ENCODE measurements at regions not wholly inside any gene's neighbourhood (a gene's known extent, or its start where the extent isn't known, plus 50 kb on each side); places are given as distances from the start of the nearest gene placed in this dataset.

DNA sequence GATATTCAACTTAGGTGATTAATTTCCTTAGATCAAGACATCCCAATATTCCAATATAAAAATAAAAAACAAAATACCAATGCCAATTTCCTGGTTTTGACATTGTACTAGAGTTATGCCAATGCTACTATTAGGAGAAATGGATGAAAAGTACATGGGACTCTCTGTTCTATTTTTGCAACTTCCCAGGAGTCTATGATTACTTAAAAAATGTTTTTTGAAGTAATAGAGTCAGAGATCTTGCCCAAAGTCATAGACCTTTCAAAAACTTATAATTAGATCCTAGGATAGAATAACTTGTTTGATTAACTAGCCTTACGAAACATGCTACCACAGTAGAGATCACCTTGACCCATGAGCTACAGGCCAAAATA is 73.6 kb upstream of the MAOA start:
- DNase-seq (ENCODE audit: low read depth, low spot score) (no peak), FAIRE-seq (no peak)
- Histone ChIP-seq H3K9me3 (ENCODE audit: control insufficient read depth, low read depth, low read length) (no peaks in the 10 kb centered on the region), H3K4me1 (ENCODE audit: control insufficient read depth, extremely low read depth, insufficient read depth, low read length) (peaks cover 36% of the 10 kb centered on the region), H3K27ac (ENCODE audit: control insufficient read depth, insufficient read depth, low read length) (peak overlapping the region; percentile 88), H2AFZ (ENCODE audit: control insufficient read depth, low read length) (no peak overlapping the region), H3K36me3 (ENCODE audit: control insufficient read depth in 2 of 2, extremely low read depth in 1 of 2, insufficient read depth in 2 of 2, low read length in 2 of 2) (no peaks in the 10 kb centered on the region), H3K79me2 (ENCODE audit: control insufficient read depth, insufficient read depth, low read length) (no peaks in the 10 kb centered on the region), H3K9me1 (ENCODE audit: control insufficient read depth, extremely low read depth, insufficient read depth, low read length) (no peaks in the 10 kb centered on the region), H3K27me3 (ENCODE audit: control insufficient read depth, extremely low read depth, insufficient read depth, low read length) (no peaks in the 10 kb centered on the region), H3K4me3 (ENCODE audit: control insufficient read depth in 2 of 3, extremely low read depth in 1 of 3, insufficient read depth in 2 of 3, low read depth in 1 of 3, low read length in 3 of 3) (no peak overlapping the region), H4K20me1 (ENCODE audit: control insufficient read depth, extremely low read depth, insufficient read depth, low read length) (no peaks in the 10 kb centered on the region), H3K4me2 (ENCODE audit: control insufficient read depth, extremely low read depth, insufficient read depth, low read depth, low read length) (no peak overlapping the region), H3K9ac (ENCODE audit: control insufficient read depth, extremely low read depth, insufficient read depth, low read length) (no peak overlapping the region)
- TF ChIP-seq, protein P1, sequence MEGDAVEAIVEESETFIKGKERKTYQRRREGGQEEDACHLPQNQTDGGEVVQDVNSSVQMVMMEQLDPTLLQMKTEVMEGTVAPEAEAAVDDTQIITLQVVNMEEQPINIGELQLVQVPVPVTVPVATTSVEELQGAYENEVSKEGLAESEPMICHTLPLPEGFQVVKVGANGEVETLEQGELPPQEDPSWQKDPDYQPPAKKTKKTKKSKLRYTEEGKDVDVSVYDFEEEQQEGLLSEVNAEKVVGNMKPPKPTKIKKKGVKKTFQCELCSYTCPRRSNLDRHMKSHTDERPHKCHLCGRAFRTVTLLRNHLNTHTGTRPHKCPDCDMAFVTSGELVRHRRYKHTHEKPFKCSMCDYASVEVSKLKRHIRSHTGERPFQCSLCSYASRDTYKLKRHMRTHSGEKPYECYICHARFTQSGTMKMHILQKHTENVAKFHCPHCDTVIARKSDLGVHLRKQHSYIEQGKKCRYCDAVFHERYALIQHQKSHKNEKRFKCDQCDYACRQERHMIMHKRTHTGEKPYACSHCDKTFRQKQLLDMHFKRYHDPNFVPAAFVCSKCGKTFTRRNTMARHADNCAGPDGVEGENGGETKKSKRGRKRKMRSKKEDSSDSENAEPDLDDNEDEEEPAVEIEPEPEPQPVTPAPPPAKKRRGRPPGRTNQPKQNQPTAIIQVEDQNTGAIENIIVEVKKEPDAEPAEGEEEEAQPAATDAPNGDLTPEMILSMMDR (optimal IDR thresholded peaks at IDR 0.05 in 1 of 3, IDR thresholded peaks at IDR 0.05 in 1 of 3, conservative IDR thresholded peaks at IDR 0.05 in 1 of 3; ENCODE audit: extremely low read depth in 1 of 3, insufficient read depth in 2 of 3, low read length in 3 of 3) = no peak
- TF ChIP-seq EZH2 (IDR thresholded peaks at IDR 0.05; ENCODE audit: low read length) = no peak
- dilution Hi-C loops (cut with MboI; ENCODE audit: extremely low pct_ligation_motif_present, low sequenced_read_pairs) = no loop called here

DNA sequence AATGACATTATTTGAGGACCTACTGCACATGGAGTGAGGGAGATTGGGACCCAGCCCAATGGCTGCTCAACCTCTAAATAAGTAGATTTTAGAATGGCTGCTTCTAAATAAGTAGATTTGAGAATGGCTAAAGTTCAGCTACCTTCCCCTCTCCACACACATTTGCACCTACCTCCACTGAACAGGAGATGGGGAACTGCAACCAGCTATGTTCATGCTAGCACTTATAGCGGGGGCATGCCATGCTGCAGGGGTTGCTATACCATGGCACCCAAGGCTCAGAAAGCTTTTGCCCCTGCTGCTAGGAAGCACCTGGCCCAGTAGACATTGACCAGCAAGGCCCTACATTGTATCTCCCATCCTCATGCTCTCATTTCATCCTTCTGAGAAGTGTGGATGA is 70.2 kb upstream of the MAOA start:
- Histone ChIP-seq H2AFZ (ENCODE audit: control insufficient read depth, low read length) (no peak overlapping the region), H3K4me1 (ENCODE audit: control insufficient read depth, extremely low read depth, insufficient read depth, low read length) (peaks cover 34% of the 10 kb centered on the region), H3K4me3 (ENCODE audit: control insufficient read depth in 2 of 3, extremely low read depth in 1 of 3, insufficient read depth in 2 of 3, low read depth in 1 of 3, low read length in 3 of 3) (no peak overlapping the region), H4K20me1 (ENCODE audit: control insufficient read depth, extremely low read depth, insufficient read depth, low read length) (no peaks in the 10 kb centered on the region), H3K9ac (ENCODE audit: control insufficient read depth, extremely low read depth, insufficient read depth, low read length) (no peak overlapping the region), H3K79me2 (ENCODE audit: control insufficient read depth, insufficient read depth, low read length) (no peaks in the 10 kb centered on the region), H3K9me1 (ENCODE audit: control insufficient read depth, extremely low read depth, insufficient read depth, low read length) (no peaks in the 10 kb centered on the region), H3K27me3 (ENCODE audit: control insufficient read depth, extremely low read depth, insufficient read depth, low read length) (no peaks in the 10 kb centered on the region), H3K36me3 (ENCODE audit: control insufficient read depth in 2 of 2, extremely low read depth in 1 of 2, insufficient read depth in 2 of 2, low read length in 2 of 2) (no peaks in the 10 kb centered on the region), H3K4me2 (ENCODE audit: control insufficient read depth, extremely low read depth, insufficient read depth, low read depth, low read length) (no peak overlapping the region), H3K27ac (ENCODE audit: control insufficient read depth, insufficient read depth, low read length) (no peak overlapping the region), H3K9me3 (ENCODE audit: control insufficient read depth, low read depth, low read length) (no peaks in the 10 kb centered on the region)
- no peak for FAIRE-seq
- DNase-seq (ENCODE audit: low read depth, low spot score) = no peak
- dilution Hi-C loops (cut with MboI; ENCODE audit: extremely low pct_ligation_motif_present, low sequenced_read_pairs) = no loop called here
- TF ChIP-seq, protein P1 (optimal IDR thresholded peaks at IDR 0.05 in 1 of 3, IDR thresholded peaks at IDR 0.05 in 1 of 3, conservative IDR thresholded peaks at IDR 0.05 in 1 of 3; ENCODE audit: extremely low read depth in 1 of 3, insufficient read depth in 2 of 3, low read length in 3 of 3) = no peak
